A549 (cell line): ENCODE measurements at regions not wholly inside any gene's neighbourhood (a gene's known extent, or its start where the extent isn't known, plus 50 kb on each side); places are given as distances from the start of the nearest gene placed in this dataset.

Experiments used
- ATAC-seq, 2 experiments: fragments of 200-7000 bp in 1 of 2; fragments of >200 bp in 1 of 2; cut with Nextera tagmentation in 1 of 2; cut with Tn5 transposase in 1 of 2; 3 replicates each; pipeline versions ENCODE4 v1.8.0 to v1.9.1; 2018 to 2020; ENCODE audit warnings: mild to moderate bottlenecking in 1 of 2, moderate library complexity in 1 of 2
- CTCF ChIA-PET: fragments of 300-600 bp; sonication (Branson Sonifier 250); formaldehyde crosslinking; extraction: SDS; loops from one replicate; lab custom pipeline; 2021; ENCODE audit warnings: antibody characterized with exemption, inconsistent platforms; lab: Yijun Ruan, JAX
- POLR2A ChIA-PET: fragments of 350-600 bp; formaldehyde crosslinking; extraction: SDS; loops from one replicate; lab custom pipeline; 2021; ENCODE audit warnings: antibody characterized with exemption, inconsistent platforms; lab: Yijun Ruan, JAX
- DNase-seq, 2 experiments: peaks; one replicate each; pipeline versions ENCODE4 v3.0.0 to v3.0.0-alpha.2; 2011 to 2016; ENCODE audit warnings: low read depth in 1 of 2, low spot score in 1 of 2
- FAIRE-seq: peaks from 2 replicates; lab custom pipeline; 2011; peaks lifted over from hg19 to GRCh38; lab: Jason Lieb, UNC
- H3K27ac ChIP-seq, 2 experiments: fragments of >200 bp; sonication (Bioruptor Twin); formaldehyde crosslinking; 3 replicates each; pipeline ENCODE4 v1.5.1; 2016 to 2017
- H3K4me1 ChIP-seq: fragments of >200 bp; sonication (Bioruptor Twin); formaldehyde crosslinking; 3 replicates; pipeline ENCODE4 v1.6.1; 2016
- H3K4me2 ChIP-seq: fragments of >200 bp; sonication (Bioruptor Twin); formaldehyde crosslinking; 3 replicates; pipeline ENCODE4 v1.6.1; 2016
- H3K4me3 ChIP-seq: fragments of >200 bp; sonication (Bioruptor Twin); formaldehyde crosslinking; 3 replicates; pipeline ENCODE4 v1.5.1; 2016
- H3K9me3 ChIP-seq: fragments of >200 bp; sonication (Bioruptor Twin); formaldehyde crosslinking; 3 replicates; pipeline ENCODE4 v1.6.1; 2016
- BHLHE40 ChIP-seq: IDR thresholded peaks from 2 replicates; pipeline ENCODE4 v1.6.1; 2012; ENCODE audit warnings: low read depth, low read length, inconsistent platforms
- CBX2 ChIP-seq: fragments of 200-600 bp; sonication (generic); IDR thresholded peaks from 2 replicates; pipeline ENCODE4 v1.6.1; 2016; ENCODE audit warnings: low read depth, mild to moderate bottlenecking, borderline replicate concordance
- CBX8 ChIP-seq: fragments of 200-600 bp; sonication (generic); IDR thresholded peaks from 2 replicates; pipeline ENCODE4 v1.6.1; 2016
- CHD2 ChIP-seq: fragments of 150-350 bp; IDR thresholded peaks from 2 replicates; pipeline ENCODE4 v1.6.1; 2014; ENCODE audit warnings: low read length; ENCODE audit not compliant: partially characterized antibody
- CHD4 ChIP-seq: fragments of 200-600 bp; sonication (generic); IDR thresholded peaks from 2 replicates; pipeline ENCODE4 v1.6.1; 2016; ENCODE audit warnings: antibody characterized with exemption, mild to moderate bottlenecking, borderline replicate concordance
- EHF ChIP-seq: fragments of 250-450 bp; sonication (Bioruptor Pico); IDR thresholded peaks from 2 replicates; pipeline ENCODE4 v1.5.0; 2020; ENCODE audit warnings: mild to moderate bottlenecking
- EP300 ChIP-seq, 2 experiments: fragments of >200 bp; sonication (Bioruptor Twin); formaldehyde crosslinking; IDR thresholded peaks; 2 replicates in 1 of 2; 3 replicates in 1 of 2; pipeline ENCODE4 v1.6.1; 2016 to 2017
- ESRRA ChIP-seq: fragments of 150-350 bp; IDR thresholded peaks from 2 replicates; pipeline ENCODE4 v1.6.1; 2014; ENCODE audit warnings: mild to moderate bottlenecking, low read length, borderline replicate concordance
- FOSB ChIP-seq: fragments of 250-450 bp; sonication (Bioruptor Pico); IDR thresholded peaks from 2 replicates; pipeline ENCODE4 v1.5.0; 2020; ENCODE audit warnings: mild to moderate bottlenecking, moderate library complexity
- FOSL2 ChIP-seq, 2 experiments: fragments of 450-650 bp in 1 of 2; fragments of >200 bp in 1 of 2; sonication (Bioruptor Twin) in 1 of 2; formaldehyde crosslinking; IDR thresholded peaks; 2 replicates each; pipeline versions ENCODE4 v1.5.0 to v1.6.1; 2016 to 2020; ENCODE audit warnings: mild to moderate bottlenecking in 1 of 2, moderate library complexity in 1 of 2
- GATA3 ChIP-seq: IDR thresholded peaks from 2 replicates; pipeline ENCODE4 v1.6.1; 2012; ENCODE audit warnings: borderline replicate concordance
- HDAC2 ChIP-seq: fragments of 200-600 bp; sonication (generic); IDR thresholded peaks from 2 replicates; pipeline ENCODE4 v1.6.1; 2016
- HEYL ChIP-seq: fragments of 250-450 bp; sonication (Bioruptor Pico); IDR thresholded peaks from 2 replicates; pipeline ENCODE4 v1.8.0; 2021; ENCODE audit warnings: mild to moderate bottlenecking, moderate library complexity
- HOXB13 ChIP-seq: fragments of 250-450 bp; sonication (Bioruptor Pico); IDR thresholded peaks from 2 replicates; pipeline ENCODE4 v1.5.0; 2020; ENCODE audit warnings: low read depth, mild to moderate bottlenecking, moderate library complexity
- HOXB5 ChIP-seq: fragments of 250-450 bp; sonication (Bioruptor Pico); IDR thresholded peaks from 2 replicates; pipeline ENCODE4 v1.5.0; 2020; ENCODE audit warnings: mild to moderate bottlenecking, moderate library complexity
- KDM1A ChIP-seq: fragments of 200-600 bp; sonication (generic); IDR thresholded peaks from 2 replicates; pipeline ENCODE4 v1.6.1; 2016; ENCODE audit warnings: low read depth, mild to moderate bottlenecking
- MAFK ChIP-seq: fragments of 450-650 bp; IDR thresholded peaks from 2 replicates; pipeline ENCODE4 v1.6.1; 2014; ENCODE audit not compliant: partially characterized antibody
- MAZ ChIP-seq: fragments of 150-350 bp; IDR thresholded peaks from 2 replicates; pipeline ENCODE4 v1.6.1; 2014; ENCODE audit warnings: antibody characterized with exemption, low read depth, low read length, borderline replicate concordance
- NPAS2 ChIP-seq: fragments of 250-450 bp; sonication (Bioruptor Pico); IDR thresholded peaks from 2 replicates; pipeline ENCODE4 v1.8.0; 2022; ENCODE audit warnings: mild to moderate bottlenecking, moderate library complexity, borderline replicate concordance
- PHF8 ChIP-seq: fragments of 200-600 bp; sonication (generic); IDR thresholded peaks from 2 replicates; pipeline ENCODE4 v1.6.1; 2016; ENCODE audit warnings: low read depth, mild to moderate bottlenecking, antibody characterized with exemption, moderate library complexity, borderline replicate concordance
- POLR2A ChIP-seq: IDR thresholded peaks from 2 replicates; pipeline ENCODE4 v1.6.1; 2012; ENCODE audit warnings: mild to moderate bottlenecking, low read length
- POLR2AphosphoS2 ChIP-seq: conservative IDR thresholded peaks from 2 replicates; pipeline ENCODE4 v1.6.1; 2012; ENCODE audit warnings: low read length, improper control_type of control experiment, inconsistent platforms
- RARB ChIP-seq: fragments of 250-450 bp; sonication (Bioruptor Pico); IDR thresholded peaks from 2 replicates; pipeline ENCODE4 v1.8.0; 2021; ENCODE audit warnings: mild to moderate bottlenecking, moderate library complexity
- RFX5 ChIP-seq: fragments of 450-650 bp; IDR thresholded peaks from 2 replicates; pipeline ENCODE4 v1.7.1; 2014; ENCODE audit warnings: antibody characterized with exemption, mild to moderate bottlenecking, moderate library complexity
- TFCP2L1 ChIP-seq: fragments of 250-450 bp; sonication (Bioruptor Pico); IDR thresholded peaks from 2 replicates; pipeline ENCODE4 v1.5.0; 2021; ENCODE audit warnings: mild to moderate bottlenecking
- TP53 ChIP-seq: fragments of 250-450 bp; sonication (Bioruptor Pico); IDR thresholded peaks from 2 replicates; pipeline ENCODE4 v1.5.0; 2021; ENCODE audit warnings: mild to moderate bottlenecking, moderate library complexity
- ZC3H11A ChIP-seq: fragments of 450-650 bp; IDR thresholded peaks from 2 replicates; pipeline ENCODE4 v1.6.1; 2014; ENCODE audit warnings: antibody characterized with exemption, mild to moderate bottlenecking
- ZFP36 ChIP-seq: fragments of 450-650 bp; IDR thresholded peaks from 2 replicates; pipeline ENCODE4 v1.6.1; 2014; ENCODE audit warnings: borderline replicate concordance; ENCODE audit not compliant: partially characterized antibody
- ZSCAN20 ChIP-seq: fragments of 250-450 bp; sonication (Bioruptor Pico); IDR thresholded peaks from 2 replicates; pipeline ENCODE4 v1.8.0; 2022; ENCODE audit warnings: mild to moderate bottlenecking, moderate library complexity
- whole genome bisulfite sequencing: methylation state at CpG from one replicate; pipeline ENCODE4 v1.1.6; 2017; ENCODE audit errors: missing lambda C conversion rate; 5-methylcytosine and 5-hydroxymethylcytosine counted together
- TF ChIP-seq, protein P1 (sequence below): fragments of 450-650 bp; IDR thresholded peaks from 2 replicates; pipeline ENCODE4 v1.6.1; 2014; ENCODE audit warnings: antibody characterized with exemption
- TF ChIP-seq, protein P2 (sequence below): fragments of >200 bp; sonication (Bioruptor Twin); formaldehyde crosslinking; IDR thresholded peaks from 3 replicates; pipeline ENCODE4 v1.5.1; 2016
- TF ChIP-seq, protein P3 (sequence below): fragments of >200 bp; sonication (Bioruptor Twin); formaldehyde crosslinking; IDR thresholded peaks from 2 replicates; pipeline ENCODE4 v1.6.1; 2016

DNA sequence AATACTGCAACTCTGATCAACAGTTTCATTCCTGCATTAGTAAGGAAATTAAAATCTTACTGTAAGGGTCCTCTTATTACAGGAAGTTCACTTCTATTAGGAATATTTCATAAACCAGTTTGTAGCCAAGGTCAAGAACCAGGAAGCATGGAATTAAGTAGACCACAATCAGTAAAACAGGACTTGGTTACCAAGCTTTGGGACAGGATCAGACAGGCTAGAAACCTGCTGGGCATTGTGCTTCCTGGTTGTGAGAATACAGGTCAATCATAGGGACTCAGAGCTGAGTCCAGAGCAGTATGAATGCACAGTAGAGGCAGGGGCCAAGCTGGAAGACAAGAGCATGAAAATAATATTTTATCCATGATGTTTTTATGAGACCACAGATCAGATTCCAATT lies 248.0 kb downstream of the IKZF2 start:
- TF ChIP-seq PHF8 = no peak
- H3K4me2 ChIP-seq = no peak overlapping the region
- CTCF ChIA-PET = no interaction called here
- no peak overlapping the region for H3K27ac ChIP-seq
- FAIRE-seq (no peak), DNase-seq (no peak), ATAC-seq (no peak)
- no peaks in the 10 kb centered on the region for H3K9me3 ChIP-seq
- POLR2A ChIA-PET = no interaction called here
- H3K4me1 ChIP-seq = peaks cover 17% of the 10 kb centered on the region
- H3K4me3 ChIP-seq = no peak overlapping the region

DNA sequence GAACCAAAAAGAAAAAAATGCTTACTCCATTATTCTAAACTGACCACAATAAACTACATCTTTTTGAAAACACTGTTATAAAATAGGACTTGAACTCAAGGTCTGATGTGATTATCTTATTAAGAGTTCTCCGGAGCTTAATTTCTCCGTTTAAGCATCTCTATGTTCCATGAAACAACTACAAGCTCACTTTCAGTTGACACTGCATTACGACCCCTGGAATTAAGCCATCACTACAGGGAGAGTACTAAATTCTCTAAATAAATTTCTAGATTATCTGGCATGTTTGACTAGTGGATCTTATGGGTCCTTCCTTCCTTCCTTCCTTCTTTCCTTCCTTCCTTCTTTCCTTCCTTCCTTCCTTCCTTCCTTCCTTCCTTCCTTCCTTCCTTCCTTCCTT lies 249.0 kb downstream of the IKZF2 start:
- no peak overlapping the region for H3K4me2 ChIP-seq
- POLR2A ChIA-PET = no interaction called here
- H3K9me3 ChIP-seq = no peaks in the 10 kb centered on the region
- ATAC-seq (no peak), DNase-seq (no peak), FAIRE-seq (no peak)
- CTCF ChIA-PET = no interaction called here
- H3K4me3 ChIP-seq = no peak overlapping the region
- WGBS = 84% methylated on average over 3 of the region's 3 CpGs
- H3K27ac ChIP-seq = no peak overlapping the region
- TF ChIP-seq MAFK = no peak
- TF ChIP-seq PHF8 = no peak
- TF ChIP-seq HOXB13 (CRISPR knock-in tag) = no peak
- TF ChIP-seq, protein P1, sequence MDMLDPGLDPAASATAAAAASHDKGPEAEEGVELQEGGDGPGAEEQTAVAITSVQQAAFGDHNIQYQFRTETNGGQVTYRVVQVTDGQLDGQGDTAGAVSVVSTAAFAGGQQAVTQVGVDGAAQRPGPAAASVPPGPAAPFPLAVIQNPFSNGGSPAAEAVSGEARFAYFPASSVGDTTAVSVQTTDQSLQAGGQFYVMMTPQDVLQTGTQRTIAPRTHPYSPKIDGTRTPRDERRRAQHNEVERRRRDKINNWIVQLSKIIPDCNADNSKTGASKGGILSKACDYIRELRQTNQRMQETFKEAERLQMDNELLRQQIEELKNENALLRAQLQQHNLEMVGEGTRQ = no peak
- no peak for TF ChIP-seq ZC3H11A
- no peak for TF ChIP-seq EP300 (IDR thresholded peaks at IDR 0.05)
- no peak for TF ChIP-seq GATA3
- TF ChIP-seq, protein P2, sequence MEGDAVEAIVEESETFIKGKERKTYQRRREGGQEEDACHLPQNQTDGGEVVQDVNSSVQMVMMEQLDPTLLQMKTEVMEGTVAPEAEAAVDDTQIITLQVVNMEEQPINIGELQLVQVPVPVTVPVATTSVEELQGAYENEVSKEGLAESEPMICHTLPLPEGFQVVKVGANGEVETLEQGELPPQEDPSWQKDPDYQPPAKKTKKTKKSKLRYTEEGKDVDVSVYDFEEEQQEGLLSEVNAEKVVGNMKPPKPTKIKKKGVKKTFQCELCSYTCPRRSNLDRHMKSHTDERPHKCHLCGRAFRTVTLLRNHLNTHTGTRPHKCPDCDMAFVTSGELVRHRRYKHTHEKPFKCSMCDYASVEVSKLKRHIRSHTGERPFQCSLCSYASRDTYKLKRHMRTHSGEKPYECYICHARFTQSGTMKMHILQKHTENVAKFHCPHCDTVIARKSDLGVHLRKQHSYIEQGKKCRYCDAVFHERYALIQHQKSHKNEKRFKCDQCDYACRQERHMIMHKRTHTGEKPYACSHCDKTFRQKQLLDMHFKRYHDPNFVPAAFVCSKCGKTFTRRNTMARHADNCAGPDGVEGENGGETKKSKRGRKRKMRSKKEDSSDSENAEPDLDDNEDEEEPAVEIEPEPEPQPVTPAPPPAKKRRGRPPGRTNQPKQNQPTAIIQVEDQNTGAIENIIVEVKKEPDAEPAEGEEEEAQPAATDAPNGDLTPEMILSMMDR = no peak
- no peak for TF ChIP-seq POLR2A
- H3K4me1 ChIP-seq = peaks cover 17% of the 10 kb centered on the region

DNA sequence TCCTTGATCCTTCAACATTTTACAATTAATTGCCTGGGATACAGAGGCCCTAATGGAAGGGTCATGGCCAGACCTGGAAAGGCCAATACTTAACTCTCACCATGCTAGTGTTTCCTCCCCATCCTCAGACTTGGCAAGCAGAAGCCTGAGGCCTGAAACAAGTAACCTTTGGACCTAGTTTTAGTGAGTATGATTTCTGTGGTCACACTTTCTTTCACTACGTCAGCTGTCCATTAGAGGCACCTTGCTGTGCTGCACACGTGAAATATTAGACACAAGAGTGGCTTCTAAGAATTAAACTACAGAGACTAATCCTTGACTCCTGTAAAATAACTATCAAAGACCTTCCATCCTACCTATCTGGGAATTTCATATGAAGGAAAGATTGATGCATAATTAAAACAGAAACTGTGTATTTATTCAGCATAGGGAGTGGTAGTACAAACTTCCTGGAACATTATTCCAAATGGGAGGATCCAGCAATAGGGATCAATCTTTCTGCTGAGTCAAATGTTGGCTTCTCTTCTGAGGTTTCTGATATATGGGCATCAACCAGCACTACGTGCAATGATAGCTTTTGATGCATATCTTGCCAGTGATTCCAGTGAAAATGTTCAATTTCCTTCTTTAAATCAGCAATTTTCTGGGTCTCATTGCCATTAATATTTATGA lies 249.7 kb downstream of the IKZF2 start:
- ATAC-seq (no peak), FAIRE-seq (no peak)
- WGBS = 47% methylated on average over 3 of the region's 3 CpGs

DNA sequence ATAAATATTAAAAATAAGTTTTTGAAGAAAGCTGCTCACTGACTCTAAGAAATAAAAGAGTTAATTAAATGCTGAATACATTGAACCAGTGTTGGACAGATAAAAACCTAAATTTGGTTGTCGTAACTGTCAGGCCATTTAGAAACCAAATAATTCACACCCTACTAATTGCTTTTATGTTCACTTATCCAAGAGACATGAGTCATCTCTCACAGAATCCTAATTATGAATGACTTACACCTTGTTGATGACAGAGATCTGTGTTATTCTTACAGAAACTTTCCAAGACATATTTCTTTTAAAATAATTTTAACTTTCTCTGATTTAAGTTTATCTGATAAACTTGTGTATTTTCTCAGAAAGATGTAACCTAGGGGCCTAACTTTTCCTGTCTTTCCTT lies 250.7 kb downstream of the IKZF2 start:
- WGBS = 83% methylated on average over 1 of the region's 1 CpG
- ChIA-PET CTCF (interaction anchor here (1.7 kb wide), 1 partner anchor 9 kb away, joined by 7 read pairs; no protein-coding TSS in a partner anchor), POLR2A (no interaction called here)
- H3K27ac ChIP-seq = no peak overlapping the region
- H3K4me2 ChIP-seq = no peak overlapping the region
- DNase-seq (no peak), ATAC-seq (no peak), FAIRE-seq (no peak)
- H3K4me3 ChIP-seq = no peak overlapping the region
- H3K9me3 ChIP-seq = no peaks in the 10 kb centered on the region
- H3K4me1 ChIP-seq = peaks cover 7% of the 10 kb centered on the region
- TF ChIP-seq EP300 (IDR thresholded peaks at IDR 0.05) = no peak
- TF ChIP-seq TP53 (CRISPR knock-in tag) = no peak
- no peak for TF ChIP-seq CBX2
- no peak for TF ChIP-seq CHD2
- no peak for TF ChIP-seq CHD4
- TF ChIP-seq RFX5 = no peak
- no peak for TF ChIP-seq ZSCAN20
- TF ChIP-seq HEYL = no peak
- no peak for TF ChIP-seq POLR2AphosphoS2
- TF ChIP-seq ZFP36 = no peak
- no peak for TF ChIP-seq FOSB
- TF ChIP-seq, protein P3, sequence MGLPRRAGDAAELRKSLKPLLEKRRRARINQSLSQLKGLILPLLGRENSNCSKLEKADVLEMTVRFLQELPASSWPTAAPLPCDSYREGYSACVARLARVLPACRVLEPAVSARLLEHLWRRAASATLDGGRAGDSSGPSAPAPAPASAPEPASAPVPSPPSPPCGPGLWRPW = no peak
- TF ChIP-seq NPAS2 (CRISPR knock-in tag) = no peak
- TF ChIP-seq HDAC2 = no peak
- TF ChIP-seq MAFK = no peak
- TF ChIP-seq GATA3 = no peak
- TF ChIP-seq EHF (CRISPR knock-in tag) = no peak
- no peak for TF ChIP-seq PHF8
- TF ChIP-seq FOSL2 (IDR thresholded peaks at IDR 0.05) = no peak
- no peak for TF ChIP-seq FOSL2 (CRISPR knock-in tag; IDR thresholded peaks at IDR 0.05)

More for the DNA sequence above, 249.7 kb downstream of the IKZF2 start:
- POLR2A ChIA-PET = no interaction called here
- peaks cover 17% of the 10 kb centered on the region for H3K4me1 ChIP-seq
- no peak for DNase-seq
- TF ChIP-seq HOXB5 (CRISPR knock-in tag) (no peak), MAZ (no peak), TFCP2L1 (CRISPR knock-in tag) (no peak), KDM1A (no peak), ZC3H11A (no peak), ZSCAN20 (no peak), CBX8 (no peak), ESRRA (no peak), BHLHE40 (no peak), TP53 (CRISPR knock-in tag) (no peak), RARB (CRISPR knock-in tag) (no peak), MAFK (no peak), FOSB (no peak)
- TF ChIP-seq, protein P1 = no peak
- TF ChIP-seq, all 56 proteins: peak for 0
- Histone ChIP-seq H3K4me2 (no peak overlapping the region), H3K4me3 (no peak overlapping the region), H3K27ac (no peak overlapping the region), H3K9me3 (no peaks in the 10 kb centered on the region)
- CTCF ChIA-PET = interaction anchor here (1.7 kb wide), 1 partner anchor 10 kb away, joined by 7 read pairs; no protein-coding TSS in a partner anchor
